ENCODE measurements at regions not wholly inside any gene's neighbourhood (a gene's known extent, or its start where the extent isn't known, plus 50 kb on each side); places are given as distances from the start of the nearest gene placed in this dataset.

DNA sequence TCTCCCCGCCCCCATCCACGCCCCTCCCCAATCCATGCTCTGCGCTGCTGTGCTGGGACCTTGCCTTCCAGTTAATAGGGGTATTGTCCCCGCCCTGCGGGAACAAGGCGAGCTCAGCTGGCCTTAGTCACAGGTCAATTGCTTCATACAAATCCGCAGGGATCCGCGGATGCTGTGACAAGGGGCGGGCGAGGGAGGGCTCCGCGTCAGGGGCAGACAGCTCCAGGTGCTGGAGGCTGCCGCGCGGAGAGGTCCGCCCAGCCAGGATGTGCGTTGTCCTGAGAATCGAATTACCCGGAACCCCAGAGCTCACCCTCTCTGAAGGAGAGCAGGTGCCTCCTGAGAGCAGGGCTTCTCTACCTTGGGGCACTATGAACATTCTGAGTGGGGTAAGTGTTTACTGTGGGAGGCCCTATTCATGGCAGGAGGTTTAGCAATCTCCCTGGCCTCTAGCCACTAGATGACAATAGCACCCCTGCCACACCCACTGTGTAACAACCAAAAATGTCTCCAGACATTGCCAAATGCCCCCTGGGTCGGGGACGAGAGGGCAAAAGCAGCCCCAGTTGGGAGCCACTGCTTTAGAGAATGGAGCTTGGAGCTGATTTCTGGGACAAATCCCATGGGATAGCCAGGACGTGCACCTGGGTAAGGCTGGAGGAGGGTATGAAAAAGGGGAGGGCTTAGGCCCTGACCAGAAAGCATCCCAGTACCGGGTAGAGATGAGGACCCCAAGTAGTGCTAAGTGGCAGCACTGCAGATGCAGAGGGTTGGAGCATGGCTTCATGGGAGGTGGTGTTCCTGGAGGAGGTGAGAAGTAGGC lies 138.2 kb downstream of the CYLD start:
- H3K18ac ChIP-seq (ENCODE audit: low read length), result no peak overlapping the region
- WGBS (ENCODE audit: extremely low coverage, insufficient coverage, low lambda C conversion rate), result no CpG with 5 or more reads among the region's 24 CpGs
- H3K79me2 ChIP-seq (ENCODE audit: control insufficient read depth, insufficient read depth, low read length), result no peaks in the 10 kb centered on the region
- H4K5ac ChIP-seq (ENCODE audit: low read length), result no peak overlapping the region
- H3K27me3 ChIP-seq (ENCODE audit: insufficient read depth, low read length, poor library complexity), result no peaks in the 10 kb centered on the region
- no peak overlapping the region for H2BK120ac ChIP-seq (ENCODE audit: low read depth, low read length)
- H3K4ac ChIP-seq (ENCODE audit: low read depth, low read length), result no peak overlapping the region
- H3K36me3 ChIP-seq (ENCODE audit: control insufficient read depth, insufficient read depth, low read length), result no peaks in the 10 kb centered on the region
- peaks cover 2% of the 10 kb centered on the region for H3K4me1 ChIP-seq (ENCODE audit: control insufficient read depth, low read depth, low read length)
- peak overlapping the region; percentile 14 for H3K4me2 ChIP-seq (ENCODE audit: low read length)
- peak; percentile 91 for DNase-seq
- H3K56ac ChIP-seq (ENCODE audit: low read length), result no peak overlapping the region
- no peak overlapping the region for H3K9ac ChIP-seq (ENCODE audit: low read length)
- H3K27ac ChIP-seq (ENCODE audit: low read depth, low read length), result no peak overlapping the region
- no peaks in the 10 kb centered on the region for H3K79me1 ChIP-seq (ENCODE audit: low read length)
- H3K4me3 ChIP-seq (ENCODE audit: low read length), result no peak overlapping the region
- no peak overlapping the region for H2AK5ac ChIP-seq (ENCODE audit: low read length)
- no peak overlapping the region for H2BK5ac ChIP-seq (ENCODE audit: low read length)
- no peak overlapping the region for H4K8ac ChIP-seq (ENCODE audit: low read depth, low read length)
- H3K23ac ChIP-seq (ENCODE audit: low read length), result no peak overlapping the region
- no peak overlapping the region for H2BK15ac ChIP-seq (replicated peaks; ENCODE audit: low read depth)

DNA sequence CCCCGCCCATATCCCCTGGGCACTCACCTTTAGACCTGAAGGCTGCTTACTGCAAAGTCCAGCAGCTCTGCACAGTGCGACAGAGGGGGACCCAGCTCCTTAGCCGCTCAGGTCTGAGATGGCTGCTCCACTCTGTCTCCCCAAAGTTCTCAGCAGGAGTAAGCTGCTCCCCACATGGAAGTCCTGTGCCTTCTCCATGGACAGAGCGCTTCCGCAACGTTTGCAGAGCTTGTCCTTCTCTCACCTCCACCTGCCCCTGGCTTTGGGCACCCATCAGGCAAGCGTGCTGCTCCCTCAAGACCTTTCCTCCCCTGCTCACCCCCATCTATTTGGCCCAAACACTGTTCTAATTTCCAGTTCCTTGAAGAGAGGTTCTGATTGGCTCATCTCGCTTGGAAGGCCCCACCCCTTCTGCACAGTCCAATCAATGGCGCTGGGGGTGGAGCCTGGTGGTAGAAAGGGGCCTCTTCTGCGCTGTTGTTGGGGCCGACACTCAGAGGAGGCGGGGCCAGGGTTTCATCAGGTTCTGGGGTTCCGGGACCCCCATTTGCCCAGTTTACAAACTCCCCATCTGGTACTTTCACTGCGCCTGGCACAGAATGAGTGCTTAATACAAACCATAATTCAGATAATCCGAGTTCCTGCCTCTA lies 137.2 kb downstream of the CYLD start:
- WGBS (ENCODE audit: extremely low coverage, insufficient coverage, low lambda C conversion rate), result no CpG with 5 or more reads among the region's 15 CpGs
- H2BK120ac ChIP-seq (ENCODE audit: low read depth, low read length), result no peak overlapping the region
- no peak overlapping the region for H3K18ac ChIP-seq (ENCODE audit: low read length)
- H3K36me3 ChIP-seq (ENCODE audit: control insufficient read depth, insufficient read depth, low read length), result no peaks in the 10 kb centered on the region
- H2AK5ac ChIP-seq (ENCODE audit: low read length), result no peak overlapping the region
- peaks cover 2% of the 10 kb centered on the region for H3K4me1 ChIP-seq (ENCODE audit: control insufficient read depth, low read depth, low read length)
- no peak overlapping the region for H3K4me3 ChIP-seq (ENCODE audit: low read length)
- no peak overlapping the region for H4K5ac ChIP-seq (ENCODE audit: low read length)
- H3K27ac ChIP-seq (ENCODE audit: low read depth, low read length), result no peak overlapping the region
- H3K4me2 ChIP-seq (ENCODE audit: low read length), result no peak overlapping the region
- no peak overlapping the region for H2BK15ac ChIP-seq (replicated peaks; ENCODE audit: low read depth)
- no peak overlapping the region for H4K8ac ChIP-seq (ENCODE audit: low read depth, low read length)
- no peaks in the 10 kb centered on the region for H3K79me1 ChIP-seq (ENCODE audit: low read length)
- no peaks in the 10 kb centered on the region for H3K27me3 ChIP-seq (ENCODE audit: insufficient read depth, low read length, poor library complexity)
- H3K23ac ChIP-seq (ENCODE audit: low read length), result no peak overlapping the region
- no peak overlapping the region for H2BK5ac ChIP-seq (ENCODE audit: low read length)
- DNase-seq, result peak; percentile 29
- no peak overlapping the region for H3K4ac ChIP-seq (ENCODE audit: low read depth, low read length)
- H3K56ac ChIP-seq (ENCODE audit: low read length), result no peak overlapping the region
- H3K79me2 ChIP-seq (ENCODE audit: control insufficient read depth, insufficient read depth, low read length), result no peaks in the 10 kb centered on the region
- H3K9ac ChIP-seq (ENCODE audit: low read length), result no peak overlapping the region

DNA sequence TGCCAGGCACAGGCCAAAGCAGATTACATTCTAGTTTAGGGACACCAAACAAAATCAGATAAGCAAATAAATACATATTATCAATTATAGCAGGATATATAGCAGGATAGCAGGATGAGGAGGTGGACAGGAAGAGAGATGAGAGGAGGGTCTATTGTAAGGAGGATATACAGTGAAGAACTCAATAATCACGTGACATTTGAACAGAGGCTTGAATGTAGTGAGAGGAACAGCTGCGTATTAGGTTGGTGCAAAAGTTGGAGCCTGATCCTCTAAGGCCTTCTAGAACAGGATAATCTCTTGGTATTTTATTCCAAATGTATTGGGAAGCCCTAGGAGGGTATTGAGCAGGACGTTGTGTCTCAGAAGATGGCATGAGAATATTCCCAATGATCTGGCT lies 136.7 kb downstream of the CYLD start:
- H3K79me1 ChIP-seq (ENCODE audit: low read length), result no peaks in the 10 kb centered on the region
- H2AK5ac ChIP-seq (ENCODE audit: low read length), result no peak overlapping the region
- no peak overlapping the region for H4K5ac ChIP-seq (ENCODE audit: low read length)
- no peaks in the 10 kb centered on the region for H3K36me3 ChIP-seq (ENCODE audit: control insufficient read depth, insufficient read depth, low read length)
- no peaks in the 10 kb centered on the region for H3K27me3 ChIP-seq (ENCODE audit: insufficient read depth, low read length, poor library complexity)
- H3K79me2 ChIP-seq (ENCODE audit: control insufficient read depth, insufficient read depth, low read length), result no peaks in the 10 kb centered on the region
- DNase-seq, result no peak
- H3K9ac ChIP-seq (ENCODE audit: low read length), result no peak overlapping the region
- H3K27ac ChIP-seq (ENCODE audit: low read depth, low read length), result no peak overlapping the region
- H3K4ac ChIP-seq (ENCODE audit: low read depth, low read length), result no peak overlapping the region
- WGBS (ENCODE audit: extremely low coverage, insufficient coverage, low lambda C conversion rate), result no CpG with 5 or more reads among the region's 3 CpGs
- no peak overlapping the region for H3K4me3 ChIP-seq (ENCODE audit: low read length)
- no peak overlapping the region for H2BK5ac ChIP-seq (ENCODE audit: low read length)
- no peak overlapping the region for H3K4me2 ChIP-seq (ENCODE audit: low read length)
- H2BK120ac ChIP-seq (ENCODE audit: low read depth, low read length), result no peak overlapping the region
- H3K56ac ChIP-seq (ENCODE audit: low read length), result no peak overlapping the region
- H3K23ac ChIP-seq (ENCODE audit: low read length), result no peak overlapping the region
- H4K8ac ChIP-seq (ENCODE audit: low read depth, low read length), result no peak overlapping the region
- no peak overlapping the region for H3K18ac ChIP-seq (ENCODE audit: low read length)
- H2BK15ac ChIP-seq (replicated peaks; ENCODE audit: low read depth), result no peak overlapping the region
- H3K4me1 ChIP-seq (ENCODE audit: control insufficient read depth, low read depth, low read length), result peaks cover 2% of the 10 kb centered on the region

DNA sequence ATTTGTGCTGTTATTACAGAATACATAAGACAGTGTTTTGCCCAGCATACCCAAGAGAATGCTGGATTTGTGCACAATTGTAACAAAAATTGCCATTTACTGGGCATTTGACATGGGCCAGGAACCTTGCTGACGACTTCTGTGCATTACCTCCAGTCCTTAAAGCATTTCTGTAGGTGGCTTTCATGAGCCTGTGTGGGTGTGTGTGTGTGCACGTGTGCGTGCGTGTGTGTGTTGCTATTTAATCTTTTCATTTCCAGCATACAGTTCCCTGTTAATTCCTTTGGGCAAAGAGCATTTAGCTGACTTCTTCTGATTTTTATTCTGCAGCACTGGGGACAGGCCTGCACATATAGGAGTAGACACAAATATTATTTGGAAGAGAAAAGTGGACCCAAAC lies 134.4 kb downstream of the CYLD start:
- no CpG with 5 or more reads among the region's 4 CpGs for WGBS (ENCODE audit: extremely low coverage, insufficient coverage, low lambda C conversion rate)
- Histone ChIP-seq H3K56ac (ENCODE audit: low read length) (no peak overlapping the region), H3K4ac (ENCODE audit: low read depth, low read length) (no peak overlapping the region)

DNA sequence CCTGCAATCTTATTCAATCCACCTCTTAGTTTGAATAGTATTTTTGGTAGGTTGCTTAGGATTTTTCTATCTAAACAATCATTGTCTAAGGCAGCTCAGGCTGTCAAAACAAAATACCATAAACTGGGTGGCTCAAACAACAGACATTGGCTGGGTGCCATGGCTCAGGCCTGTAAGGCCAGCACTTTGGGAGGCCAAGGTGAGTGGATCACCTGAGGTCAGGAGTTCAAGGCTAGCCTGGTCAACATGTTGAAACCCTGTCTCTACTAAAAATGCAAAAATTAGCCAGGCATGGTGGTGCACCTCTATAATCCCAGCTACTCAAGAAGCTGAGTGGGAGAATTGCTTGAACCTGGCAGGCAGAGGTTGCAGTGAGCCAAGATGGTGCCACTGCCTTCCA lies 126.7 kb downstream of the CYLD start:
- H2BK15ac ChIP-seq (replicated peaks; ENCODE audit: low read depth), result no peak overlapping the region
- H3K4ac ChIP-seq (ENCODE audit: low read depth, low read length), result no peak overlapping the region
- H3K4me3 ChIP-seq (ENCODE audit: low read length), result no peak overlapping the region
- no peaks in the 10 kb centered on the region for H3K27me3 ChIP-seq (ENCODE audit: insufficient read depth, low read length, poor library complexity)
- no peak overlapping the region for H2BK5ac ChIP-seq (ENCODE audit: low read length)
- H4K5ac ChIP-seq (ENCODE audit: low read length), result no peak overlapping the region
- H4K8ac ChIP-seq (ENCODE audit: low read depth, low read length), result no peak overlapping the region
- no peak overlapping the region for H3K23ac ChIP-seq (ENCODE audit: low read length)
- H2BK120ac ChIP-seq (ENCODE audit: low read depth, low read length), result no peak overlapping the region
- H3K4me2 ChIP-seq (ENCODE audit: low read length), result no peak overlapping the region
- no peak overlapping the region for H2AK5ac ChIP-seq (ENCODE audit: low read length)
- H3K79me2 ChIP-seq (ENCODE audit: control insufficient read depth, insufficient read depth, low read length), result no peaks in the 10 kb centered on the region
- no peaks in the 10 kb centered on the region for H3K36me3 ChIP-seq (ENCODE audit: control insufficient read depth, insufficient read depth, low read length)
- H3K18ac ChIP-seq (ENCODE audit: low read length), result no peak overlapping the region
- H3K79me1 ChIP-seq (ENCODE audit: low read length), result no peaks in the 10 kb centered on the region
- H3K56ac ChIP-seq (ENCODE audit: low read length), result no peak overlapping the region
- DNase-seq, result no peak
- no peaks in the 10 kb centered on the region for H3K4me1 ChIP-seq (ENCODE audit: control insufficient read depth, low read depth, low read length)
- H3K9ac ChIP-seq (ENCODE audit: low read length), result no peak overlapping the region
- H3K27ac ChIP-seq (ENCODE audit: low read depth, low read length), result no peak overlapping the region

More for the DNA sequence above, 134.4 kb downstream of the CYLD start:
- Histone ChIP-seq H2AK5ac (ENCODE audit: low read length) (no peak overlapping the region), H3K27me3 (ENCODE audit: insufficient read depth, low read length, poor library complexity) (no peaks in the 10 kb centered on the region), H3K4me2 (ENCODE audit: low read length) (no peak overlapping the region), H3K27ac (ENCODE audit: low read depth, low read length) (no peak overlapping the region), H3K9ac (ENCODE audit: low read length) (no peak overlapping the region), H2BK5ac (ENCODE audit: low read length) (no peak overlapping the region), H3K18ac (ENCODE audit: low read length) (no peak overlapping the region), H3K79me1 (ENCODE audit: low read length) (no peaks in the 10 kb centered on the region), H3K23ac (ENCODE audit: low read length) (no peak overlapping the region), H3K4me1 (ENCODE audit: control insufficient read depth, low read depth, low read length) (peaks cover 2% of the 10 kb centered on the region), H4K5ac (ENCODE audit: low read length) (no peak overlapping the region), H3K36me3 (ENCODE audit: control insufficient read depth, insufficient read depth, low read length) (no peaks in the 10 kb centered on the region), H2BK120ac (ENCODE audit: low read depth, low read length) (no peak overlapping the region), H3K4me3 (ENCODE audit: low read length) (no peak overlapping the region), H2BK15ac (replicated peaks; ENCODE audit: low read depth) (no peak overlapping the region), H3K79me2 (ENCODE audit: control insufficient read depth, insufficient read depth, low read length) (no peaks in the 10 kb centered on the region), H4K8ac (ENCODE audit: low read depth, low read length) (no peak overlapping the region)
- no peak for DNase-seq
